ENCODE measurements at regions not wholly inside any gene's neighbourhood (a gene's known extent, or its start where the extent isn't known, plus 50 kb on each side); places are given as distances from the start of the nearest gene placed in this dataset.
A peak's percentile ranks its signal among the peaks of the same experiment; 100 is the strongest.

DNA sequence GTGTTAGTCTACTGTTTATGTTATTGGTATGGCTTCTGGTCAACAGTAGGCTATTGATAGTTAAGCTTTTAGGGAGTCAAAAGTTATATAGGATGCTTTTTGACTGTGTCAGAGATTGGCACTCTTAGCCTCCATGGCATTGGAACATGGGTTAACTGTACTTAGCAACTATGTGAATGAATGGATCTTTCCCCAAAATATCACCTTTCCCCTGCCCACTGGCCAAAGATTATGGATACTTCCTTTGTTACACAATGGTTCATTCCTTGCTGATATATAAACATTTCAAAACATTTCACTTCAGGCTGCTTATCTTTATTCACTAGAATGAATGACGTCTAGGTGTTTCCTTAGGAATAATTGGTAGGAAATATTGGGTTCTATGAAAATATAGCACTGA lies 62.1 kb upstream of the DOCK10 start:
- TF ChIP-seq, protein P1, sequence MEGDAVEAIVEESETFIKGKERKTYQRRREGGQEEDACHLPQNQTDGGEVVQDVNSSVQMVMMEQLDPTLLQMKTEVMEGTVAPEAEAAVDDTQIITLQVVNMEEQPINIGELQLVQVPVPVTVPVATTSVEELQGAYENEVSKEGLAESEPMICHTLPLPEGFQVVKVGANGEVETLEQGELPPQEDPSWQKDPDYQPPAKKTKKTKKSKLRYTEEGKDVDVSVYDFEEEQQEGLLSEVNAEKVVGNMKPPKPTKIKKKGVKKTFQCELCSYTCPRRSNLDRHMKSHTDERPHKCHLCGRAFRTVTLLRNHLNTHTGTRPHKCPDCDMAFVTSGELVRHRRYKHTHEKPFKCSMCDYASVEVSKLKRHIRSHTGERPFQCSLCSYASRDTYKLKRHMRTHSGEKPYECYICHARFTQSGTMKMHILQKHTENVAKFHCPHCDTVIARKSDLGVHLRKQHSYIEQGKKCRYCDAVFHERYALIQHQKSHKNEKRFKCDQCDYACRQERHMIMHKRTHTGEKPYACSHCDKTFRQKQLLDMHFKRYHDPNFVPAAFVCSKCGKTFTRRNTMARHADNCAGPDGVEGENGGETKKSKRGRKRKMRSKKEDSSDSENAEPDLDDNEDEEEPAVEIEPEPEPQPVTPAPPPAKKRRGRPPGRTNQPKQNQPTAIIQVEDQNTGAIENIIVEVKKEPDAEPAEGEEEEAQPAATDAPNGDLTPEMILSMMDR (optimal IDR thresholded peaks at IDR 0.05 in 1 of 3, IDR thresholded peaks at IDR 0.05 in 1 of 3, conservative IDR thresholded peaks at IDR 0.05 in 1 of 3; ENCODE audit: extremely low read depth in 1 of 3, insufficient read depth in 2 of 3, low read length in 3 of 3) = no peak
- TF ChIP-seq EZH2 (IDR thresholded peaks at IDR 0.05; ENCODE audit: low read length) = no peak
- DNase-seq (ENCODE audit: low read depth, low spot score) (no peak), FAIRE-seq (no peak)
- Histone ChIP-seq H3K4me1 (ENCODE audit: control insufficient read depth, extremely low read depth, insufficient read depth, low read length) (peaks cover 18% of the 10 kb centered on the region), H3K9me3 (ENCODE audit: control insufficient read depth, low read depth, low read length) (no peaks in the 10 kb centered on the region), H3K9ac (ENCODE audit: control insufficient read depth, extremely low read depth, insufficient read depth, low read length) (no peak overlapping the region), H3K79me2 (ENCODE audit: control insufficient read depth, insufficient read depth, low read length) (no peaks in the 10 kb centered on the region), H3K27ac (ENCODE audit: control insufficient read depth, insufficient read depth, low read length) (no peak overlapping the region), H4K20me1 (ENCODE audit: control insufficient read depth, extremely low read depth, insufficient read depth, low read length) (no peaks in the 10 kb centered on the region), H3K9me1 (ENCODE audit: control insufficient read depth, extremely low read depth, insufficient read depth, low read length) (no peaks in the 10 kb centered on the region), H3K4me3 (ENCODE audit: control insufficient read depth in 2 of 3, extremely low read depth in 1 of 3, insufficient read depth in 2 of 3, low read depth in 1 of 3, low read length in 3 of 3) (no peak overlapping the region), H3K4me2 (ENCODE audit: control insufficient read depth, extremely low read depth, insufficient read depth, low read depth, low read length) (no peak overlapping the region), H2AFZ (ENCODE audit: control insufficient read depth, low read length) (no peak overlapping the region), H3K36me3 (ENCODE audit: control insufficient read depth in 2 of 2, extremely low read depth in 1 of 2, insufficient read depth in 2 of 2, low read length in 2 of 2) (no peaks in the 10 kb centered on the region), H3K27me3 (ENCODE audit: control insufficient read depth, extremely low read depth, insufficient read depth, low read length) (no peaks in the 10 kb centered on the region)
- dilution Hi-C loops (cut with MboI; ENCODE audit: extremely low pct_ligation_motif_present, low sequenced_read_pairs) = no loop called here

DNA sequence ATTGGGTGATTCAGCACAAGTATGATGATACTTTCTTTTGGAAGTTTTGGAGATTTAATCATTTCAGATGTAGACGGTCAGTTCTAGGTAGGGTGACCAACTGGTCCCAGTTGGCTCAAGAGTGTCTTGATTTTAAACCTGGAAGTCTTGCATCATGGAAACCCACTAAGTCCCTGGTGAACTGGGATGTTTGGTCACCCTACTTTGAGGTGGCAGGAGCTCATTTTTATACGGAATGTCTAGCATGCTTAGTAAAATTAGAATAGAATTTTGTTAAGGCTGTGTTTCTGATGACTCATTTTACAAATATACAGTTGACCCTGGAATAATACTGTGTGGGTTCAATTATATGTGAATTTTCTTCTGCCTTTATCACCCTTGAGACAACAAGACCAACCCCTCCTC lies 61.5 kb upstream of the DOCK10 start:
- no peak for DNase-seq (ENCODE audit: low read depth, low spot score)
- dilution Hi-C loops (cut with MboI; ENCODE audit: extremely low pct_ligation_motif_present, low sequenced_read_pairs) = no loop called here
- Histone ChIP-seq H3K9ac (ENCODE audit: control insufficient read depth, extremely low read depth, insufficient read depth, low read length) (no peak overlapping the region), H3K4me2 (ENCODE audit: control insufficient read depth, extremely low read depth, insufficient read depth, low read depth, low read length) (no peak overlapping the region), H3K9me1 (ENCODE audit: control insufficient read depth, extremely low read depth, insufficient read depth, low read length) (no peaks in the 10 kb centered on the region), H3K9me3 (ENCODE audit: control insufficient read depth, low read depth, low read length) (no peaks in the 10 kb centered on the region), H3K36me3 (ENCODE audit: control insufficient read depth in 2 of 2, extremely low read depth in 1 of 2, insufficient read depth in 2 of 2, low read length in 2 of 2) (no peaks in the 10 kb centered on the region), H3K27ac (ENCODE audit: control insufficient read depth, insufficient read depth, low read length) (no peak overlapping the region), H3K79me2 (ENCODE audit: control insufficient read depth, insufficient read depth, low read length) (no peaks in the 10 kb centered on the region), H4K20me1 (ENCODE audit: control insufficient read depth, extremely low read depth, insufficient read depth, low read length) (no peaks in the 10 kb centered on the region), H2AFZ (ENCODE audit: control insufficient read depth, low read length) (no peak overlapping the region), H3K4me3 (ENCODE audit: control insufficient read depth in 2 of 3, extremely low read depth in 1 of 3, insufficient read depth in 2 of 3, low read depth in 1 of 3, low read length in 3 of 3) (no peak overlapping the region), H3K27me3 (ENCODE audit: control insufficient read depth, extremely low read depth, insufficient read depth, low read length) (no peaks in the 10 kb centered on the region), H3K4me1 (ENCODE audit: control insufficient read depth, extremely low read depth, insufficient read depth, low read length) (peaks cover 18% of the 10 kb centered on the region)
- TF ChIP-seq, protein P1 (optimal IDR thresholded peaks at IDR 0.05 in 1 of 3, IDR thresholded peaks at IDR 0.05 in 1 of 3, conservative IDR thresholded peaks at IDR 0.05 in 1 of 3; ENCODE audit: extremely low read depth in 1 of 3, insufficient read depth in 2 of 3, low read length in 3 of 3) = no peak
- TF ChIP-seq EZH2 (IDR thresholded peaks at IDR 0.05; ENCODE audit: low read length) = no peak
- FAIRE-seq = peak; percentile 17

Data from keratinocyte (primary cell).